IMR-90 (cell line): ENCODE measurements at regions not wholly inside any gene's neighbourhood (a gene's known extent, or its start where the extent isn't known, plus 50 kb on each side); places are given as distances from the start of the nearest gene placed in this dataset.

Experiments
- ATAC-seq: fragments of 200-7000 bp; cut with Tn5 transposase; 2 replicates; pipeline ENCODE4 v1.9.1; 2020; ENCODE audit warnings: low read depth, mild to moderate bottlenecking, moderate library complexity
- BruUV-seq: library from RNA; stranded (reverse); fragments of 400-500 nt; replicated peaks from 2 replicates; lab custom pipeline; 2021; lab: Mats Ljungman, UMichigan
- CTCF ChIA-PET: fragments of 300-600 bp; formaldehyde crosslinking; extraction: SDS; loops from one replicate; lab custom pipeline; 2021; ENCODE audit warnings: antibody characterized with exemption; lab: Yijun Ruan, JAX
- POLR2A ChIA-PET: fragments of 300-600 bp; sonication (Branson Sonifier 250); formaldehyde crosslinking; loops from one replicate; lab custom pipeline; 2022; ENCODE audit warnings: antibody characterized with exemption; ENCODE audit not compliant: unreplicated experiment; lab: Charles Lee
- DNase-seq: peaks from one replicate; pipeline ENCODE4 v3.0.0; 2013
- H2AFZ ChIP-seq: replicated peaks from 2 replicates; pipeline ENCODE3; 2013; ENCODE audit warnings: low read length, mild to moderate bottlenecking; ENCODE audit not compliant: poor library complexity
- H2AK5ac ChIP-seq: 2 replicates; pipeline ENCODE4 v1.6.1; 2013; ENCODE audit warnings: low read depth, low read length, inconsistent platforms
- H2AK9ac ChIP-seq: replicated peaks from 2 replicates; pipeline ENCODE3; 2013; ENCODE audit warnings: mild to moderate bottlenecking, low read depth, low read length, moderate library complexity; ENCODE audit not compliant: poor library complexity
- H2BK120ac ChIP-seq: 2 replicates; pipeline ENCODE4 v1.6.1; 2013; ENCODE audit warnings: low read depth, low read length, inconsistent platforms
- H2BK15ac ChIP-seq: 3 replicates; pipeline ENCODE4 v1.6.1; 2013; ENCODE audit warnings: low read depth, low read length, inconsistent platforms
- H2BK20ac ChIP-seq: 2 replicates; pipeline ENCODE4 v1.6.1; 2013; ENCODE audit warnings: low read depth, mild to moderate bottlenecking, inconsistent platforms, low read length, moderate library complexity
- H2BK5ac ChIP-seq: 2 replicates; pipeline ENCODE4 v1.6.1; 2013; ENCODE audit warnings: mild to moderate bottlenecking, low read depth, low read length, inconsistent platforms; ENCODE audit not compliant: poor library complexity, severe bottlenecking
- H3K14ac ChIP-seq: replicated peaks from 2 replicates; pipeline ENCODE4 v1.6.1; 2013; ENCODE audit warnings: low read depth, low read length, inconsistent platforms
- H3K18ac ChIP-seq: 2 replicates; pipeline ENCODE4 v1.6.1; 2013; ENCODE audit warnings: low read depth, low read length, control low read depth
- H3K23ac ChIP-seq: 2 replicates; pipeline ENCODE4 v1.6.1; 2013; ENCODE audit warnings: low read depth, low read length, inconsistent platforms
- H3K27ac ChIP-seq: 2 replicates; pipeline ENCODE4 v1.5.1; 2013; ENCODE audit warnings: mild to moderate bottlenecking, control low read depth, low read length; ENCODE audit not compliant: insufficient read depth
- H3K27me3 ChIP-seq: 2 replicates; pipeline ENCODE4 v1.6.1; 2013; ENCODE audit warnings: low read length; ENCODE audit not compliant: control insufficient read depth, insufficient read depth
- H3K36me3 ChIP-seq: 2 replicates; pipeline ENCODE4 v1.6.1; 2013; ENCODE audit warnings: low read length, mixed read lengths; ENCODE audit not compliant: control insufficient read depth, insufficient read depth
- H3K4ac ChIP-seq: 2 replicates; pipeline ENCODE4 v1.6.1; 2013; ENCODE audit warnings: low read depth, low read length, inconsistent platforms
- H3K4me1 ChIP-seq: 2 replicates; pipeline ENCODE4 v1.6.1; 2013; ENCODE audit warnings: low read length, mixed read lengths; ENCODE audit not compliant: control insufficient read depth, insufficient read depth
- H3K4me2 ChIP-seq: 2 replicates; pipeline ENCODE4 v1.6.1; 2013; ENCODE audit warnings: low read depth, mild to moderate bottlenecking, control low read depth, low read length, moderate library complexity
- H3K4me3 ChIP-seq: 2 replicates; pipeline ENCODE4 v1.5.1; 2013; ENCODE audit warnings: low read depth, mild to moderate bottlenecking, control low read depth, low read length, moderate library complexity; ENCODE audit not compliant: insufficient read depth
- H3K56ac ChIP-seq: 2 replicates; pipeline ENCODE4 v1.6.1; 2013; ENCODE audit warnings: low read length, inconsistent platforms; ENCODE audit not compliant: insufficient read depth; ENCODE audit errors: extremely low read depth
- H3K79me1 ChIP-seq, 2 experiments: 2 replicates each; pipeline ENCODE4 v1.6.1; 2013; ENCODE audit warnings: low read length in 2 of 2, inconsistent platforms in 1 of 2, low read depth in 1 of 2
- H3K9ac ChIP-seq: 2 replicates; pipeline ENCODE4 v1.6.1; 2013; ENCODE audit warnings: low read depth, low read length, control low read depth
- H3K9me1 ChIP-seq: 2 replicates; pipeline ENCODE4 v1.6.1; 2013; ENCODE audit warnings: low read length, inconsistent platforms; ENCODE audit not compliant: insufficient read depth
- H3K9me3 ChIP-seq: 2 replicates; pipeline ENCODE4 v1.6.1; 2013; ENCODE audit warnings: low read length; ENCODE audit not compliant: control insufficient read depth, insufficient read depth
- H4K20me1 ChIP-seq: 2 replicates; pipeline ENCODE4 v1.6.1; 2013; ENCODE audit warnings: low read length, inconsistent platforms; ENCODE audit not compliant: insufficient read depth
- H4K5ac ChIP-seq: 2 replicates; pipeline ENCODE4 v1.6.1; 2013; ENCODE audit warnings: mild to moderate bottlenecking, low read depth, low read length, control low read depth
- H4K8ac ChIP-seq, 2 experiments: 2 replicates each; pipeline ENCODE4 v1.6.1; 2013; ENCODE audit warnings: low read depth in 2 of 2, low read length in 2 of 2, control low read depth in 1 of 2, inconsistent platforms in 1 of 2
- H4K91ac ChIP-seq: 2 replicates; pipeline ENCODE4 v1.6.1; 2013; ENCODE audit warnings: low read depth, low read length, inconsistent platforms; ENCODE audit not compliant: insufficient read depth
- BHLHE40 ChIP-seq: fragments of 150-350 bp; IDR thresholded peaks from 2 replicates; pipeline ENCODE4 v1.6.1; 2016; ENCODE audit warnings: mild to moderate bottlenecking, low read depth, low read length
- CHD1 ChIP-seq: IDR thresholded peaks from 2 replicates; pipeline ENCODE4 v1.6.1; 2012; ENCODE audit warnings: low read depth, low read length, improper control_type of control experiment
- CTCF ChIP-seq: conservative IDR thresholded peaks from 2 replicates; pipeline ENCODE4 v1.5.1; 2012; ENCODE audit warnings: mild to moderate bottlenecking, low read depth, low read length, improper control_type of control experiment
- ELK1 ChIP-seq: fragments of 150-350 bp; IDR thresholded peaks from 2 replicates; pipeline ENCODE4 v1.6.1; 2016; ENCODE audit warnings: low read depth, mild to moderate bottlenecking, low read length, moderate library complexity, borderline replicate concordance
- FOS ChIP-seq: fragments of 150-350 bp; IDR thresholded peaks from 2 replicates; pipeline ENCODE4 v1.6.1; 2016; ENCODE audit warnings: low read depth, low read length
- POLR2A ChIP-seq: IDR thresholded peaks from 2 replicates; pipeline ENCODE4 v1.6.1; 2012; ENCODE audit warnings: mild to moderate bottlenecking, low read depth, low read length
- RAD21 ChIP-seq: IDR thresholded peaks from 2 replicates; pipeline ENCODE4 v1.6.1; 2012; ENCODE audit warnings: low read length, improper control_type of control experiment
- RFX5 ChIP-seq: IDR thresholded peaks from 2 replicates; pipeline ENCODE4 v1.8.0; 2012; ENCODE audit warnings: low read depth, mild to moderate bottlenecking, low read length, moderate library complexity
- WGBS, 2 experiments: methylation state at CpG; one replicate each; pipeline versions ENCODE4 v1.1.5 to v1.1.7; 2013; ENCODE audit warnings: missing lambda C conversion rate in 2 of 2; ENCODE audit not compliant: insufficient read length in 1 of 2; ENCODE audit errors: extremely low coverage in 2 of 2; 5-methylcytosine and 5-hydroxymethylcytosine counted together
- dilution Hi-C: fragments of 300-500 bp; cut with HindIII; formaldehyde crosslinking; loops from one replicate; pipeline ENCODE4 v1.14.3; 2018; ENCODE audit warnings: low sequenced_read_pairs; ENCODE audit not compliant: unreplicated experiment
- in situ Hi-C: fragments of 300-500 bp; cut with MboI; formaldehyde crosslinking; loops from 3 replicates; pipeline ENCODE4 v1.14.3; 2019; ENCODE audit warnings: low sequenced_read_pairs, inconsistent platforms, mixed read lengths
- intact Hi-C: fragments of 100-400 bp; cut with micrococcal nuclease; formaldehyde crosslinking; loops from 2 replicates; pipeline ENCODE4 v1.10.0; 2022

GRCh38 chr4:104971462-104971861 is 175.2 kb upstream of the TET2 start:
- Histone ChIP-seq H3K9me1 (no peaks in the 10 kb centered on the region), H2AK9ac (no peak overlapping the region), H3K27me3 (no peaks in the 10 kb centered on the region), H3K9me3 (no peaks in the 10 kb centered on the region), H3K14ac (no peak overlapping the region), H3K4ac (no peak overlapping the region), H2AFZ (no peak overlapping the region), H2BK120ac (no peak overlapping the region), H3K36me3 (no peaks in the 10 kb centered on the region), H3K79me1 (no peaks in the 10 kb centered on the region), H3K18ac (no peak overlapping the region), H4K5ac (no peak overlapping the region), H3K4me1 (no peaks in the 10 kb centered on the region), H2BK5ac (no peak overlapping the region), H2BK20ac (no peak overlapping the region), H4K91ac (no peak overlapping the region), H4K20me1 (no peaks in the 10 kb centered on the region), H2AK5ac (no peak overlapping the region), H3K56ac (no peak overlapping the region), H3K23ac (no peak overlapping the region), H2BK15ac (no peak overlapping the region), H3K4me2 (no peak overlapping the region), H4K8ac (no peak overlapping the region), H3K27ac (no peak overlapping the region), H3K9ac (no peak overlapping the region), H3K4me3 (no peak overlapping the region)
- WGBS, 2 experiments: no CpG with 5 or more reads among the region's 2 CpGs
- BruUV-seq: no TSS peak
- ChIA-PET CTCF (no interaction called here), POLR2A (no interaction called here)
- dilution Hi-C loops (no loop called here), in situ Hi-C loops (no loop called here), intact Hi-C loops (no loop called here)
- ATAC-seq (no peak), DNase-seq (no peak)
- TF ChIP-seq CTCF (no peak), BHLHE40 (no peak), CHD1 (no peak), RAD21 (no peak), POLR2A (no peak), RFX5 (no peak), FOS (no peak), ELK1 (no peak)
